Vagina (tissue), 2 donors: ENCODE measurements at regions not wholly inside any gene's neighbourhood (a gene's known extent, or its start where the extent isn't known, plus 50 kb on each side); places are given as distances from the start of the nearest gene placed in this dataset.

Experiments
- CTCF ChIP-seq, 3 experiments: fragments of 450-650 bp in 2 of 3; fragments of 200-600 bp in 1 of 3; sonication (generic) in 1 of 3; IDR thresholded peaks; one replicate each; pipeline ENCODE4 v1.5.1; 2017 to 2019; ENCODE audit warnings: antibody characterized with exemption in 3 of 3, mild to moderate bottlenecking in 2 of 3, moderate library complexity in 2 of 3
- POLR2A ChIP-seq, 2 donors: fragments of 450-650 bp; IDR thresholded peaks; one replicate each; pipeline ENCODE4 v1.6.1; 2017; ENCODE audit warnings: antibody characterized with exemption in 2 of 2, mild to moderate bottlenecking in 2 of 2, moderate library complexity in 2 of 2
- POLR2AphosphoS5 ChIP-seq, 2 donors: sonication (generic); formaldehyde crosslinking; IDR thresholded peaks; one replicate each; pipeline ENCODE4 v1.9.0; 2017; ENCODE audit warnings: antibody characterized with exemption in 2 of 2, mild to moderate bottlenecking in 2 of 2, low read depth in 1 of 2; ENCODE audit not compliant: insufficient read depth in 1 of 2

GRCh38 chr5:20498926-20499325 is 510.9 kb upstream of the CDH18 start:
- TF ChIP-seq POLR2A (IDR thresholded peaks at IDR 0.05), result no peak
- TF ChIP-seq CTCF (IDR thresholded peaks at IDR 0.05), result no peak
- TF ChIP-seq POLR2AphosphoS5 (IDR thresholded peaks at IDR 0.05; ENCODE audit: insufficient read depth in 1 of 2, low read depth in 1 of 2), result no peak
